Mesothelial cell of epicardium (in vitro differentiated cells): ENCODE measurements at regions not wholly inside any gene's neighbourhood (a gene's known extent, or its start where the extent isn't known, plus 50 kb on each side); places are given as distances from the start of the nearest gene placed in this dataset.

Source experiments
- DNase-seq, 2 experiments: peaks; one replicate each; pipeline ENCODE4 v3.0.0; 2021; ENCODE audit warnings: low spot score in 2 of 2; ENCODE audit not compliant: unreplicated experiment in 2 of 2
- H3K27ac Mint-ChIP-seq: 2 replicates; pipeline ENCODE4 v1.8.0; 2021; ENCODE audit warnings: mixed read lengths
- H3K27me3 Mint-ChIP-seq: 2 replicates; pipeline ENCODE4 v1.8.0; 2021; ENCODE audit warnings: low read depth, mixed read lengths
- H3K36me3 Mint-ChIP-seq: 2 replicates; pipeline ENCODE4 v1.8.0; 2021; ENCODE audit warnings: mixed read lengths
- H3K4me1 Mint-ChIP-seq: 2 replicates; pipeline ENCODE4 v1.8.0; 2021; ENCODE audit warnings: mixed read lengths
- H3K4me3 Mint-ChIP-seq: 2 replicates; pipeline ENCODE4 v1.8.0; 2021; ENCODE audit warnings: mild to moderate bottlenecking, moderate library complexity, mixed read lengths
- H3K9me3 Mint-ChIP-seq: 2 replicates; pipeline ENCODE4 v1.8.0; 2021; ENCODE audit warnings: mixed read lengths
- TF ChIP-seq, protein P1 (sequence below): fragments of 200-600 bp; sonication (generic); IDR thresholded peaks from one replicate; pipeline ENCODE4 v1.5.0; 2021; ENCODE audit warnings: antibody characterized with exemption; ENCODE audit not compliant: unreplicated experiment

- Mint-ChIP-seq H3K9me3 (peaks cover 22% of the 10 kb centered on the region), H3K4me3 (no peak overlapping the region), H3K27ac (no peak overlapping the region), H3K4me1 (no peaks in the 10 kb centered on the region), H3K27me3 (no peaks in the 10 kb centered on the region), H3K36me3 (peaks cover 4% of the 10 kb centered on the region)
- TF ChIP-seq, protein P1, sequence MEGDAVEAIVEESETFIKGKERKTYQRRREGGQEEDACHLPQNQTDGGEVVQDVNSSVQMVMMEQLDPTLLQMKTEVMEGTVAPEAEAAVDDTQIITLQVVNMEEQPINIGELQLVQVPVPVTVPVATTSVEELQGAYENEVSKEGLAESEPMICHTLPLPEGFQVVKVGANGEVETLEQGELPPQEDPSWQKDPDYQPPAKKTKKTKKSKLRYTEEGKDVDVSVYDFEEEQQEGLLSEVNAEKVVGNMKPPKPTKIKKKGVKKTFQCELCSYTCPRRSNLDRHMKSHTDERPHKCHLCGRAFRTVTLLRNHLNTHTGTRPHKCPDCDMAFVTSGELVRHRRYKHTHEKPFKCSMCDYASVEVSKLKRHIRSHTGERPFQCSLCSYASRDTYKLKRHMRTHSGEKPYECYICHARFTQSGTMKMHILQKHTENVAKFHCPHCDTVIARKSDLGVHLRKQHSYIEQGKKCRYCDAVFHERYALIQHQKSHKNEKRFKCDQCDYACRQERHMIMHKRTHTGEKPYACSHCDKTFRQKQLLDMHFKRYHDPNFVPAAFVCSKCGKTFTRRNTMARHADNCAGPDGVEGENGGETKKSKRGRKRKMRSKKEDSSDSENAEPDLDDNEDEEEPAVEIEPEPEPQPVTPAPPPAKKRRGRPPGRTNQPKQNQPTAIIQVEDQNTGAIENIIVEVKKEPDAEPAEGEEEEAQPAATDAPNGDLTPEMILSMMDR = no peak
- DNase-seq = no peak
Observed at GRCh38 chr3:34319881-34320280, 521.5 kb downstream of the PDCD6IP start.

DNA sequence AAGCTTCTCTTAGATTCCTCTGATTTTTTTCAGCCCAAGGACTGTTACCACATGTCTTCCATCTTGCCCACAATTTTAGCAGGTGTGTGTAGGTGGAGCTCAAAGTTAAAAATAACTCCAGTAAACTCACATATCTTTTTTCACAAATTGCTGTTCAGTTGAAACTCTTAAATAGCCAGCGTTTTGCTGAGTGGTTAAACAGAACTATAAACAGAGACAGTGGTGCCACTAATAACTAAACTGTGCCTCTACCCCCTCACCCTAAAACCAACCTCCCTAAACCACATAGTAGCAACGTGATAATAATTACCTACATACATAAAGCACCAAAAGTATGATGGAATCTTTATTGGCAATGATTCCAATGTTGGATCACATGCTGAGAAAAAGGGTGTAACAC is 525.1 kb downstream of the PDCD6IP start:
- Mint-ChIP-seq H3K4me1 (no peaks in the 10 kb centered on the region), H3K4me3 (no peak overlapping the region), H3K27ac (no peak overlapping the region), H3K9me3 (peaks cover 5% of the 10 kb centered on the region), H3K27me3 (no peaks in the 10 kb centered on the region), H3K36me3 (no peaks in the 10 kb centered on the region)
- TF ChIP-seq, protein P1 = no peak
- no peak for DNase-seq

DNA sequence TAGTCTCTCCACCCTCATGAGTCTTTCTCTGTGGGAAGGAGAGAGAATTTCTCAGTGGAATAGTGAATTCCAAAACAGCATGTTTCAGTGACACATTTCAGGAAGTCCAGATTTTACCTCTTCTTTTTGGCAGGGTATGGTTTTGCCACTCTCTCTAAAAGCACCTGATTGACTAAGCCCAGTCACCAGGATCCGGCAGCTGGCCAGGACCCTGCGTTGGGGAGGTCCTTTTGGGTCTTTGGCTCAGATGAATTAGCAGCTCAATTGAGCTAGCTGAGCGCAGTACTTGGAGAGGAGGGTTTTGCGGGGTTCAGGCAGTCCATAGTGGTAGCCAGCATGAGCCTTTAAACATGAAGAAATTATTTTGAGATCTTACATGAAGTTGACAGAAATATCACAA is 548.2 kb downstream of the PDCD6IP start:
- DNase-seq = no peak
- TF ChIP-seq, protein P1 = no peak
- Mint-ChIP-seq H3K4me1 (no peaks in the 10 kb centered on the region), H3K9me3 (no peaks in the 10 kb centered on the region), H3K27me3 (no peaks in the 10 kb centered on the region), H3K36me3 (no peaks in the 10 kb centered on the region), H3K4me3 (no peak overlapping the region), H3K27ac (no peak overlapping the region)

DNA sequence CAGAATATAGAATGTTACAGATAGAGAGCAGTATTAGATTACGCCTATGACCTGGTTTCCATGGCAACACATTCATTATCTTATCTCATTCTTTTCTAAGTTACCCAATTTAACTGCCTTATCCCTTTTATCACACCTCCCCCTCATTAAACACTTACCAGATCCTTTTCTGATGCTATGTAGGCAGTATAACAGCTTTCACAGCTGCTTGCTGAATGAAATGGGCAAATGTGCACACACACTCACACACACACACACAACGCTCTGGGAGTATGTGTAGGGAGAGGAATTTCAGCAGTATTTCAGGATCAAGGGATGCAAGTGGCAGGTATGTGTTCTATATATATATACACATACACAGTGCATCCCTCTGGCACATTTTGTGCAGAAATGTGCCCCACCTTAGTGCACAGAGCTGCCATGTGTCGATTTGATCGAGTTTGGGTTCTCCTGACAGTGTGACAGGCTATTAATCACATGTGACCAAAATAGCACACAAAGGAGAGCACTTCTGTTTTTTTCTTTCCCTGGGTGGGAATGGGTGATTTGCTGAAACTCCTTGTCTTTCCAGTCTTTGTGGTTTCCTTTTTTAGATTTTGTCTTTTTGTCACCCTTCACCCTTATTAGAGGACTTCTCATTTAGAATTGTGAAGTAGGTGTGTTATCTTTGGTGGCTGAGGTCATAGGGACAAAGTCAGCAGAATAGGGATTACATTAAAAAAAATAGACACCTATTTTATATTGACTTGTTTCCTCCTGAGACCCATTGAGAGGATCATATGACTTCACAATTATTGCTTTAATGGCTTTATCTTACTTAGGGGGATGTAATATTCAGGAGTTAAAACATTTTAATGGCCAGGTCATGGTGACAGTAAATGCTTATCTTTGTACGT is 553.7 kb downstream of the PDCD6IP start:
- Mint-ChIP-seq H3K27ac (no peak overlapping the region), H3K27me3 (no peaks in the 10 kb centered on the region), H3K4me3 (no peak overlapping the region), H3K4me1 (no peaks in the 10 kb centered on the region), H3K36me3 (no peaks in the 10 kb centered on the region), H3K9me3 (no peaks in the 10 kb centered on the region)
- no peak for DNase-seq
- TF ChIP-seq, protein P1 = no peak

GRCh38 chr3:34352778-34353331 is 554.4 kb downstream of the PDCD6IP start:
- H3K4me3 Mint-ChIP-seq = no peak overlapping the region
- H3K36me3 Mint-ChIP-seq = no peaks in the 10 kb centered on the region
- no peaks in the 10 kb centered on the region for H3K4me1 Mint-ChIP-seq
- H3K27ac Mint-ChIP-seq = no peak overlapping the region
- no peaks in the 10 kb centered on the region for H3K27me3 Mint-ChIP-seq
- DNase-seq = no peak
- TF ChIP-seq, protein P1 = no peak
- H3K9me3 Mint-ChIP-seq = no peaks in the 10 kb centered on the region
